Endothelial cell of hepatic sinusoid (primary cell): ENCODE measurements at regions not wholly inside any gene's neighbourhood (a gene's known extent, or its start where the extent isn't known, plus 50 kb on each side); places are given as distances from the start of the nearest gene placed in this dataset.

ENCODE experiments used
- in situ Hi-C: cut with HindIII; loops from 2 replicates; pipeline ENCODE4 v1.10.0; 2017; ENCODE audit warnings: low sequenced_read_pairs

- in situ Hi-C loops = no loop called here
These were observed 250.8 kb upstream of the FGGY start for GRCh38 chr1:59046134-59046533.

DNA sequence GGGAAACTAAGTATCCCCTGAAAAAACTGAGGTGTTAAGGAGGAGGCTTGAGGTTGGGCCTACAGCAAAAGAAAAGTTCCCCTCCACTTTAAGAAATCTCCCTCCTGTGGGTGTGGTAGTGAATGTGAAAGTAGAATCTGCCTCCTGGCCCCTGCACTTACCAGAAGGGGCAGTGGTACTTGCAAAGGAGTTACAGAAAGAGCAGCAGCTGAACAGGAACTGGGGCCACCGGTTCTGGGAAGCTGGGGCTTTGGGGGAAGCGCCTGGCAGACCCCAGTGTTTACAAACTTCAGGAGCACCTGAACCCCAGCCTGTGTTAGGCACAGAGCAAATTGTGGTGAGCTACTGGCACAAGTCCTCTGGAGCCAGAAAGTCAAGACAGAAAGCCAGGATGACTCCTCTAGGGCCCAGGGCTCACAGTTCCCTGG, 250.2 kb upstream of the FGGY start:
- in situ Hi-C loops = no loop called here

- in situ Hi-C loops = no loop called here
These were observed 245.9 kb upstream of the FGGY start for GRCh38 chr1:59051007-59051406.

DNA sequence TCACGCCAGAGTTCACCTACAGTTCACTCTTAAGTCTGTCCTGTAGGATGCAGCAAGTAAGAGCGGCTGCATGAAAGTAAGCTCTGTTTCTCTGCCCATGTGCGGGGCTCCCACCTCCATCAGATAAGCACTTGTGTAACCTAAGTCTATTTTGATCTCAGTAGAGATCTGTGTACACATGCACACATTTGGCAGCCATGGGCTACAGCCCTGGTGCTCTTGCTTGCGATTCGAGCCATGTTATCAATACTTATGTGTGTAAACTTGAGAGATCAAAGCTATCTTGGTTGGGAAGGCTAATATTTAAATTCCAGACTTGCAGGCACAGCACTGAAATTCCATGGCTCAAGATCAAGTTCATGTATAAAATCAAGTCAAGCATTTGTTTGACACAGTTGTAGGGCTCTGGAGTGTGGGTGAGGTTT, 244.7 kb upstream of the FGGY start:
- in situ Hi-C loops = no loop called here

GRCh38 chr1:59054172-59054571, 242.7 kb upstream of the FGGY start:
- in situ Hi-C loops = no loop called here

DNA sequence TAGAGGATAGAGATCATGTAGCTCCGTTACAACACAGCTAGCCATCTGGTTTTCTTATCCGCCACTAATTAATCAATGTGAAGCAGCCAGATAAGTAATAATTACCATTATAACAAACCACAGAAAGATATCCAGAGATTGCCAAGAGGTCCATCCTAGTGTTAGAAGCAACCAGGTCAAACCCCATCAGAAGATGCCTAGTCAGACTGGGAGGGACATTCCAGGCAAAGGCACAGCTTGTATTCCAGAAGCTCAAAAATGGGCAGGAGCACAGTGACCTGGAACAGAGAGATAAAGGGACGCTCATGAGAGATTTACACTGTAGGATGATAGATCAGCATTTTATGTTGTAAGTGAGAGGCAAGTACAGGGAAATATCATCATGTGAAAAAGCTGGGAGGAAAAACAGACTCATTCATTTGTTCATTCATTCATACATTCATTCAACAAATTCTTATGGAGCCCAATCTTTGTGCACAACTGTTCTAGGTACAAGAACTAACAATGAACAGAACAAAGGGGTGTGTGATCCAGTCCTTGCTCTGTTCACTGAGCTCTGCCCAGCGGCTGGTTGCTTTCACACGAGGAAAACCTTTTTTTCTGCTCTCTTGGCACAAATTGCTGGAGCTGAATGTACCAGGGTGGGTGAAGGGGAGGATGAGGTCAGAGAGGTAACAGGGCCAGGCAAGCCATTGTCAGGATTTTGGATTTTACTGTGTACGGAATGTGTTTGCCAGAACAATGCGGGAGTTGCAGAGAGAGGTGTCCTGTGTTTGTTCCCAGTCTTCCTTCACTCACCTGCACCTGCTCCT, 240.8 kb upstream of the FGGY start:
- in situ Hi-C loops = no loop called here

- in situ Hi-C loops = no loop called here
These were observed 239.6 kb upstream of the FGGY start for GRCh38 chr1:59057211-59057694.

GRCh38 chr1:59057796-59058195, 239.1 kb upstream of the FGGY start:
- in situ Hi-C loops = no loop called here

DNA sequence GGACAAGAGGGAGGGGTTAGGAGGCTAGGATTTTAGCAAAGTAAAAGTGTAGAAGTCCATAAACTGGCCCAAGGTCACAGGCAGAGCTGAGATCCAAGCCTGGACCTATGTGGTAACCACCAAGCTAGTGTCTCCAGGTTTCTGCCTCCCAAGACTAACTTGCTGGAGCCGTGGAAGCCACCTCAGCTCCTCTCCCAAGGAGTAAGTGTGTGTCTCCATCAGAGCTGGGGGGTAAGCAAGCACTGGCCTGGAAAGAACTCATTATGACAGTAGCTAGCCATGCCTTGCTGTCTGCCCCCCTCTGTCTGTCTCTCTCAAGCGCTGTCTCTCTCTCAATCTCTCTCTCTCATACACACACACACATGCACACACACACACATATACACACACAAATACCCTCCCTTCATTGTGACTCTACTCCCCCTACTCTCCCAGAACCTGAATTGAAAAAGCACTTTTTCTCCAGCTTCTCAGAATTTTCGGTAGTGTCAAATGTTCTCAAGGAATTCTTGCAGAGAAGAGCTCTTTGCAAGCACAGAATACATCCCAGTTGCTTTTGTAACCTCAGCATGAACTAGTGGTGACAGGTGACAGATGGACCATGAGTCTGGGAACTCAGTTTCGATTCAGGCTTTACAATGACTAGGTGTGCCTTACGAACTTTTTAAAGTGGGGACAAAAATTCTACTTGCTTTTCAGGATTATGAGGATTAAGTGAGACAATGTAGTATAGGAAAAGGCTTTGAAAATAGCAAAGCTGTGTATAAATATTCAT, 238.0 kb upstream of the FGGY start:
- in situ Hi-C loops = no loop called here

DNA sequence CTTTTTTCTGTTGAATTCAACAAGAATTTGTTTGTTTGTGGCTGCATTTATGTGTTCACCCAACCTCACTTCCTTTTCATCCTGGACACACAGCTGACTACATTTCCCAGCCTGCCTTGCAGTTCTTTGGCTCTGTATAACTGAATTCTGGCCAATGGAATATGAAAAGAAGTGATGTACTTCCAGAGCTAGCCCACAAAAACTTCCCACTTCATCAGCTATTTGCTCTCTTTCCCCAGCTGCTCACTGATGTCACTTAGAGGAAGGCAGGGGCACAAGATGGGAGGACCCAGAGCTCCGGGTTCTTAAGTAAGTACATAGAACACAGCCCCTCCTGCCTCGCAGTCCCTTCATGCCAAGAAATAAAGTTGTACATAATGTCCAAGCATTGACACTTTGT, 235.0 kb upstream of the FGGY start:
- in situ Hi-C loops = loop anchor here (10.0 kb wide), 1 partner anchor 277 kb away; the partner anchor contains the start of gene JUN

DNA sequence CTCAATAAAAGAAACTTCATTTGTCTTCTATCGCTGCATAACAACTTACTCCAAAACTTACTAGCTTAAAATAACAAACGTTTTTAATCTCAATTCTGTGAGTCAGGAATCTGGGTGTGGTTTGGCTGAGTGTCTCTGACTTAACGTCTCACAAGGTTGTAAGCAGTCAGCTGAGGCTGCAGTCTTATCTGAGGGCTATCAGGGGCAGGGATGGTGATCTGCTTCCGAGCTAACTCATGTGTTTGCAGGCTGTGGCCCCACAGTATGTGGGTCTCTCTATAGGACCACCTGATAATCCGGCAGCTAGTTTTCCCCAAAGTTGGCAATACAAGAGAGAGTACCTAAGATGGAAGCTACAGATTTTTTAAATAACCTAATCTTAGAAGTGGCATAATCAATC, 234.2 kb upstream of the FGGY start:
- in situ Hi-C loops = loop anchor here (10.0 kb wide), 1 partner anchor 278 kb away; the partner anchor contains the start of gene JUN

DNA sequence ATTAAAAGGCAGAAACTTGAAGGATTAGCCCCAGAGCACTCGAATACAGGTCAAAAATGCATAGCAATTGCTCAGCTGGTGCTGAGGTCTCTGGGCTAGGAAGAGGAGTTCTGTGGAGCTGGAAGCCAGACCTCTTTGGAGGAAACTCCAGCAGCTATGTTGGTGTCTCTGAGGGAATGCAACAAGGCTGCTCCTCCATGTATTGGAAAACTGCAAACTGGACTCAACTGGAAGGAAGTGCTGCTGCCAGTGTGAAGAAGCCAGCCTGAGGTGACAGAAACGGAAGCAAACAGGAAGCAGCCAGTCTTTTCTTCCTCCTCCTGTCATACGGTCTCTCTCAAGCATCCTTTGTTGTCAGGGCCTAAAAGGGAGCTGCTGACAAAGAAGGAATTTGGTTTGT, 233.4 kb upstream of the FGGY start:
- in situ Hi-C loops = loop anchor here (10.0 kb wide), 1 partner anchor 279 kb away; the partner anchor contains the start of gene JUN

DNA sequence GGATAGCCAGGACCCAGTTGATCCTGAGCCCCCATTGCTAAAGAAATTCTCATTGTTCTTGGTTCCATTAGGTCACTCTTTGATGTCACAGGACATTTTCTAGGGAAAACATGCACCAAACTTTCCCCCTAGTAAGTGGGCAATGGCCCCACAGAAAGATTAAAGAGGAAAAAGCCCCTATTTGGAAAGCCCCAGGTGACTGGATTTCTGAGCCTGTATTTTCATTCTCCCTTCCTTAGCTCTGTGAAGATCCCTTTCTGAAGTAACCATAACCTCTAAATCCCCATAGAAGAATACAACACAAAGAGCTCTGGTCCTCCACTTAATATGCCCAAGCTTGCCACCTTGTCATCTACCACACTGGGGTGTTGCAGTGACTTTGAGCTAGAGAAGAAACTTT, 232.3 kb upstream of the FGGY start:
- in situ Hi-C loops = loop anchor here (10.0 kb wide), 1 partner anchor 280 kb away; the partner anchor contains the start of gene JUN

GRCh38 chr1:59066236-59066635, 230.7 kb upstream of the FGGY start:
- in situ Hi-C loops = loop anchor here (10.0 kb wide), 1 partner anchor 281 kb away; the partner anchor contains the start of gene JUN

- in situ Hi-C loops = no loop called here
These were observed 226.3 kb upstream of the FGGY start for GRCh38 chr1:59070610-59071009.

- in situ Hi-C loops = no loop called here
These were observed 225.6 kb upstream of the FGGY start for GRCh38 chr1:59071289-59071688.

DNA sequence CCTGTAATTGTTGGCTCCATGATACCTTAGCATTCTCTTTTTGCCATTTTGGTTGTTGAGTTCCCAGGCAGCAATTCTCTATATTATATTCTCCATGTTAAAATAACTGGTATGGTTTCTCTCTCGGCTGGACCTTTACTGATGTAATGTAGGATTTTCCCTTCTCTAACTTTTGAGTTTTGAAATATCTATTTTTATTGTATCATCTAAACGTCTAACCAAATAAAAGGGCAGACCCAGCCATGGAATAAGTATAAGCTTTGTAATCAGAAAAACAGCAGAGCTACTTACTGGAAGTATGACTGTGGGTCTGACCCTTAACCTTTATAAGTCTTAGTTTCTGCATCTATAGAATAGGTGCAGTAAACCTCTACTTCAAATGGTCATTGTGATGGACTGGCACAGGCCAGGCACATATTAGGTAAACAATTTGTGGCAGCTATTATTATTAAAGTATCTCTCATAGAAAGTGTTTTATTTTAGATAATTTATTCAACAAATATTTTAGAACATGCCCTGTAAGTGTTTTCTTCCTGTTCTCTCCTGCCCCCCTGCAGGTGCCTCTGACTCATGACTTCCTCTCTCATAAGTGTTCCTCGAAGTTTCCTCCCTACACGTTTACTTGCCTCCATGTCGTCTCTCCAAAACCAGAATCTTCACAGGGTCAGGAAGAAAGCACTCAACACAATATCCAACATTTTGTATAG, 224.9 kb upstream of the FGGY start:
- in situ Hi-C loops = no loop called here

DNA sequence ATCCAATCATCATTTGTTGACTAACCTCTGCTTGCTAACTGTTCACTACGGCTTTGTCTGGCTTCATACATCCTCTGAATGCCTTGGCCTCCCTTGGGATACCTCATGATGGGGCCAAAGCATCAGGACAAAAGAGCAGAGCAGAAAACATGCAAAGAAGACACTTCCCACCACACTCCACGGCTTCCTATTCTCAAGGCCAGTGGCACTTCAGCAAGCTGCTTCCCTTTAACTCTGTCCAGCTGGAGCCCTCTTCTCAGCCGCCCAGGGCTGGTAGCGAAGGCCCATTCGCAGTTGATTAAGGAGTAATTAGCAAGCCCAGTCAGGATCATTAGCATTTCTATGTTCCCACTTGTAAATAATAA, 224.3 kb upstream of the FGGY start:
- in situ Hi-C loops = no loop called here

GRCh38 chr1:59074598-59074997, 222.3 kb upstream of the FGGY start:
- in situ Hi-C loops = no loop called here

DNA sequence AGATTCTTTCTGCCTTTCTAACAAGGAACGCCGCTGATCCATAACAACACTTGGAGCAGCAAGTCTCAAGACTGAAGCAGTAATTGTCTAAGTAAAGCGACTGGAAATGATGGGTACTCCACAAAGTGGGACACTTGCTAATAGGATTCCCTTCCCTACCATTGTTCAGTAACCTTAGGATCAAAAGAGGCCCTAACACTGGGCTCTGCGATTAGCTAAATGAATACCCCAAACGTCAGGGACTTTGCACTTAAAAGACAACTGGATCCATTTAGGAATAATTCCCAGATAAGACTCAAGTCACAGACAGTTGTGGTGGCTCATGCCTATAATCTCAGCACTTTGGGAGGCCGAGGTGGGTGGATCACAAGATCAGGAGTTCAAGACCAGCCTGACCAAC, 221.9 kb upstream of the FGGY start:
- in situ Hi-C loops = no loop called here

DNA sequence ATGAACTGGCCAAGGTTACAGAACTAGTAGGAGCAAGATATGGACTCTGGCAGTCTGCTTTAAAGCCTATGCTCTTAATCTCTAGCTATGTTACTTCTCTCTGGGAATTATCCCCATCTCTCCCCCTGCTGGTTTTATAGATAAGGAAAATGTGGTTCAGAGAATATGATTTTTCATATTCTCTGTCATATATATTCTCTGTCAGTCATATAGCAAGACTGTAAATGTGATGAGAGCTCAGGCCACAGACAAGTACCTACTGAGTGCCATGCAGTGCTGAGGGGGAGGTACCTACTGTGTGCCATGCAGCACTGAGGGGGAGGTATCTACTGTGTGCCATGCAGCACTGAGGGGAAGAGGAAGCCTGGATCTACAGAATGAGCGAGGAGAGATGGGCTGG, 220.3 kb upstream of the FGGY start:
- in situ Hi-C loops = no loop called here
